OCI-LY3 (cell line): ENCODE measurements at regions not wholly inside any gene's neighbourhood (a gene's known extent, or its start where the extent isn't known, plus 50 kb on each side); places are given as distances from the start of the nearest gene placed in this dataset.

Experiments used
- H2AFZ ChIP-seq: fragments of 200-600, 300-600 bp; shearing (Covaris generic); 2 replicates; pipeline ENCODE4 v1.6.0; 2014; ENCODE audit warnings: antibody characterized with exemption, low read depth, low read length
- H3K27ac ChIP-seq: fragments of 200-600, 300-600 bp; sonication (generic); 2 replicates; pipeline ENCODE4 v1.5.1; 2014; ENCODE audit warnings: mild to moderate bottlenecking, low read length, moderate library complexity, mixed read lengths
- H3K27me3 ChIP-seq: fragments of 200-600, 300-600 bp; sonication (generic); 2 replicates; pipeline ENCODE4 v1.6.1; 2014; ENCODE audit warnings: low read depth, low read length, mixed read lengths
- H3K36me3 ChIP-seq: fragments of 200-600, 300-600 bp; sonication (generic); replicated peaks from 2 replicates; pipeline ENCODE3; 2014; ENCODE audit warnings: low read depth, low read length, mixed read lengths
- H3K4me1 ChIP-seq: fragments of 300-600, 200-600 bp; sonication (generic); 2 replicates; pipeline ENCODE4 v1.6.1; 2014; ENCODE audit warnings: low read length, mixed read lengths
- H3K4me2 ChIP-seq: fragments of 200-600, 300-600 bp; sonication (generic); 2 replicates; pipeline ENCODE4 v1.6.1; 2014; ENCODE audit warnings: low read length, mixed read lengths
- H3K4me3 ChIP-seq: fragments of 300-600, 200-600 bp; sonication (generic); 2 replicates; pipeline ENCODE4 v1.5.1; 2014; ENCODE audit warnings: antibody characterized with exemption, mild to moderate bottlenecking, low read length, moderate library complexity
- H3K79me2 ChIP-seq: fragments of 300-600, 200-600 bp; shearing (Covaris generic); 2 replicates; pipeline ENCODE4 v1.6.1; 2014; ENCODE audit warnings: mild to moderate bottlenecking, low read length, mixed read lengths
- H3K9ac ChIP-seq: fragments of 300-600, 200-600 bp; shearing (Covaris generic); 2 replicates; pipeline ENCODE4 v1.6.0; 2014; ENCODE audit warnings: mild to moderate bottlenecking, low read length, moderate library complexity
- H3K9me3 ChIP-seq: fragments of 200-600, 300-600 bp; shearing (Covaris generic); 2 replicates; pipeline ENCODE4 v1.6.1; 2014; ENCODE audit warnings: low read length, mixed read lengths; ENCODE audit not compliant: insufficient read depth
- H4K20me1 ChIP-seq: fragments of 200-600, 300-600 bp; sonication (generic); 2 replicates; pipeline ENCODE4 v1.6.1; 2016; ENCODE audit warnings: low read length, mixed read lengths; ENCODE audit not compliant: insufficient read depth
- EZH2phosphoT487 ChIP-seq: fragments of 200-600 bp; shearing (Covaris generic); IDR thresholded peaks from 2 replicates; pipeline ENCODE4 v1.6.1; 2018; ENCODE audit warnings: antibody characterized with exemption, mixed run types, low read depth
- TF ChIP-seq, protein P1 (sequence below): fragments of 200-600, 300-600 bp; sonication (generic); IDR thresholded peaks from 2 replicates; pipeline ENCODE4 v1.5.1; 2014; ENCODE audit warnings: antibody characterized with exemption, low read length, low read depth

DNA sequence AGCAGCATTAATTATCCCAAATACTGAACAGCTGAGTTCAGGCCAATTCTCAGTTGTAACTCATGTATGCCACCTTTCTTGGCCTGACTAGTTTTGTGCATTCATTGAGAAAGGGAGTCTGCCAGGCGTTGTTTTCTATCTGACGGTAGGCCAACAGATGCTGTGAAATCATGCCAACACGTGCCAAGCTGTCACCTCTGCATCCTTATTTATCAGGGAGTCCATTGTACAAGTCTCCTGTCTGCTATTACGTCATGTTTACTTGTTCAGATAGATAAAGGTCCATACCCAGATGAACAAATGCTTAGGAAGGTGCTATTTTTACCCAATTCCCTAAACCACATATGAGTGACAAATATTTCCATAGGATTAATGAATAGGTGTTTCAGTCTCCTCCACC, 127.2 kb upstream of the CDK6 start:
- Histone ChIP-seq H4K20me1 (no peaks in the 10 kb centered on the region), H3K4me3 (no peak overlapping the region), H3K79me2 (no peaks in the 10 kb centered on the region), H3K4me1 (peaks cover 16% of the 10 kb centered on the region), H3K27ac (no peak overlapping the region), H3K36me3 (no peaks in the 10 kb centered on the region), H3K9ac (no peak overlapping the region), H2AFZ (no peak overlapping the region), H3K9me3 (no peaks in the 10 kb centered on the region), H3K27me3 (no peaks in the 10 kb centered on the region), H3K4me2 (no peak overlapping the region)
- no peak for TF ChIP-seq EZH2phosphoT487
- TF ChIP-seq, protein P1, sequence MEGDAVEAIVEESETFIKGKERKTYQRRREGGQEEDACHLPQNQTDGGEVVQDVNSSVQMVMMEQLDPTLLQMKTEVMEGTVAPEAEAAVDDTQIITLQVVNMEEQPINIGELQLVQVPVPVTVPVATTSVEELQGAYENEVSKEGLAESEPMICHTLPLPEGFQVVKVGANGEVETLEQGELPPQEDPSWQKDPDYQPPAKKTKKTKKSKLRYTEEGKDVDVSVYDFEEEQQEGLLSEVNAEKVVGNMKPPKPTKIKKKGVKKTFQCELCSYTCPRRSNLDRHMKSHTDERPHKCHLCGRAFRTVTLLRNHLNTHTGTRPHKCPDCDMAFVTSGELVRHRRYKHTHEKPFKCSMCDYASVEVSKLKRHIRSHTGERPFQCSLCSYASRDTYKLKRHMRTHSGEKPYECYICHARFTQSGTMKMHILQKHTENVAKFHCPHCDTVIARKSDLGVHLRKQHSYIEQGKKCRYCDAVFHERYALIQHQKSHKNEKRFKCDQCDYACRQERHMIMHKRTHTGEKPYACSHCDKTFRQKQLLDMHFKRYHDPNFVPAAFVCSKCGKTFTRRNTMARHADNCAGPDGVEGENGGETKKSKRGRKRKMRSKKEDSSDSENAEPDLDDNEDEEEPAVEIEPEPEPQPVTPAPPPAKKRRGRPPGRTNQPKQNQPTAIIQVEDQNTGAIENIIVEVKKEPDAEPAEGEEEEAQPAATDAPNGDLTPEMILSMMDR = no peak

DNA sequence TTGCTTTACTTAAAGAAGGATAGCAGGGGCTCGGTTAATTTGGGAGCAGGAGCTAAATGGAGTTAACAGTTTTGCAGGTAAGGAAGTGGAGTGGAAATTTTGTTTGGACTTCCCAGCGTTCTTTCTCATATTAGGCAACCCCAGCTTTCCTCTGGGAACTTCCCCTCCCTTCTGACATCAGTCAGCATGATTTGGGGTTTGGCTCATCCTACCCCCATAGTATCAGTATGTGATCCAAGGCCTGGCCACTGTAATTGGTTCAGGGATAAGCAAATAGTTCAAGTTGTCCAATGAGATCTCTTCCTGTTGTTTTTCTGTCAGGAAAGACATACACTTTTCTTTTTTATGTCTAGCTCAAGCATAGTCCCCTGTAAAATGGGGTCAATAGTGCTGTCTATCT, 125.6 kb upstream of the CDK6 start:
- Histone ChIP-seq H3K4me2 (no peak overlapping the region), H3K9ac (no peak overlapping the region), H3K27me3 (no peaks in the 10 kb centered on the region), H4K20me1 (no peaks in the 10 kb centered on the region), H3K36me3 (no peaks in the 10 kb centered on the region), H3K79me2 (no peaks in the 10 kb centered on the region), H2AFZ (no peak overlapping the region), H3K4me3 (no peak overlapping the region), H3K9me3 (no peaks in the 10 kb centered on the region), H3K27ac (no peak overlapping the region), H3K4me1 (no peaks in the 10 kb centered on the region)
- TF ChIP-seq EZH2phosphoT487 = no peak
- TF ChIP-seq, protein P1 = no peak

DNA sequence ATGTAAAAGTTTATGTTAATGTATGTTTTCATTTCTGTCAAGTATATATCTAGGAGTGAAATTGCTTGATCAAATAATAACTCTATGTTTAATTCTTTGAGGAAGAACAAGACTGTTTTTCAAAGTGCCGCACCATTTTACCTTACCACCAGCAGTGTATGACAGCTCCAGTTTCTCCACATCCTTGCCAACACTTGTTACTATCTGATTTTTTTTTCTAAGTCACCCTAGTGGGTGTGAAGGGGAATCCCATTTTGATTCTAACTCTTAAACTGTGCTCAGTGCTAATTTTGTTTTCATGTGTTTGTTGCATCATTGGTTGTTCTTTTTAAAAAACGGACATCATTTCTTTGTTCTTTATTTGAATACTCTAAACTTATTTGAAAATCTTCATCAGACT, 120.2 kb upstream of the CDK6 start:
- Histone ChIP-seq H3K4me3 (no peak overlapping the region), H4K20me1 (no peaks in the 10 kb centered on the region), H3K27me3 (no peaks in the 10 kb centered on the region), H3K27ac (no peak overlapping the region), H2AFZ (no peak overlapping the region), H3K79me2 (no peaks in the 10 kb centered on the region), H3K9ac (no peak overlapping the region), H3K36me3 (no peaks in the 10 kb centered on the region), H3K4me2 (no peak overlapping the region), H3K9me3 (no peaks in the 10 kb centered on the region), H3K4me1 (no peaks in the 10 kb centered on the region)
- TF ChIP-seq, protein P1 = no peak
- no peak for TF ChIP-seq EZH2phosphoT487

DNA sequence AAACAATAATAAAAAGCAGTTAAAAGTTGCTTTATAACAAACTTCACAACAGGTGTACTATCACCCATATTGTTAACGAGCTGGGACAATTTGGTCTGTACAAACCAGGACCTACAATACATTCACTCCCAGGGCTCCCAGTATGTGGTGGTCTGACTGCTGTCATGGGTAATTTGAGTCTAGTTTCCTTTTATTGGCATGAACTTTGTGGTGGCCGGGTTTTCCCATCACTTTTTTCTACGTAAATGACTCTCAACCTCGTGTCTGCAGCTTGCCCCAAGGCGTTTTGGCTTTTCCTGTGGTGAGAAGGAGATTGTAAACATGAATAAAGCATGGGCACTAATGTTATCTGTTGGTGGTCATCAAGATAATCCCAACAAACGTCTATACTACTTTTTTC, 118.7 kb upstream of the CDK6 start:
- TF ChIP-seq EZH2phosphoT487 = no peak
- TF ChIP-seq, protein P1 = no peak
- no peak overlapping the region for H2AFZ ChIP-seq

More for the DNA sequence above, 118.7 kb upstream of the CDK6 start:
- no peak overlapping the region for H3K27ac ChIP-seq
- H3K9ac ChIP-seq = no peak overlapping the region
- no peak overlapping the region for H3K4me2 ChIP-seq
- no peak overlapping the region for H3K4me3 ChIP-seq
- H3K36me3 ChIP-seq = no peaks in the 10 kb centered on the region
- no peaks in the 10 kb centered on the region for H3K27me3 ChIP-seq
- no peaks in the 10 kb centered on the region for H3K9me3 ChIP-seq
- H4K20me1 ChIP-seq = no peaks in the 10 kb centered on the region
- H3K79me2 ChIP-seq = no peaks in the 10 kb centered on the region
- H3K4me1 ChIP-seq = no peaks in the 10 kb centered on the region
